Fibroblast of lung (primary cell): ENCODE measurements at regions not wholly inside any gene's neighbourhood (a gene's known extent, or its start where the extent isn't known, plus 50 kb on each side); places are given as distances from the start of the nearest gene placed in this dataset.

Experiments
- DNase-seq, 2 donors: peaks; one replicate each; pipeline versions ENCODE4 v3.0.0 to v3.0.0-alpha.2; 2010; ENCODE audit warnings: low read depth in 2 of 2
- H2AFZ ChIP-seq: 2 replicates; pipeline ENCODE4 v1.5.1; 2012; ENCODE audit warnings: low read length, control low read depth, inconsistent platforms
- H3K27ac ChIP-seq: 2 replicates; pipeline ENCODE4 v1.5.1; 2011; ENCODE audit warnings: low read length, control low read depth; ENCODE audit not compliant: insufficient read depth
- H3K27me3 ChIP-seq: 2 replicates; pipeline ENCODE4 v1.5.1; 2011; ENCODE audit warnings: mild to moderate bottlenecking, low read length; ENCODE audit not compliant: control insufficient read depth, insufficient read depth
- H3K36me3 ChIP-seq: 2 replicates; pipeline ENCODE4 v1.5.1; 2011; ENCODE audit warnings: low read length; ENCODE audit not compliant: control insufficient read depth, insufficient read depth
- H3K4me1 ChIP-seq: 2 replicates; pipeline ENCODE4 v1.5.1; 2011; ENCODE audit warnings: low read length; ENCODE audit not compliant: control insufficient read depth, insufficient read depth; ENCODE audit errors: extremely low read depth
- H3K4me2 ChIP-seq: 2 replicates; pipeline ENCODE4 v1.5.1; 2011; ENCODE audit warnings: low read length, control low read depth; ENCODE audit not compliant: insufficient read depth; ENCODE audit errors: extremely low read depth
- H3K4me3 ChIP-seq, 4 experiments: fragments of 200-600 bp in 1 of 4; sonication (generic) in 1 of 4; replicated peaks in 1 of 4; 2 replicates each; pipeline ENCODE4 v1.5.1; 2011 to 2016; ENCODE audit warnings: low read length in 4 of 4, low read depth in 3 of 4, mild to moderate bottlenecking in 3 of 4, control low read depth in 2 of 4, inconsistent platforms in 1 of 4, mixed read lengths in 1 of 4; ENCODE audit not compliant: insufficient read depth in 1 of 4; ENCODE audit errors: control extremely low read depth in 1 of 4
- H3K79me2 ChIP-seq: 2 replicates; pipeline ENCODE4 v1.5.1; 2012; ENCODE audit warnings: mild to moderate bottlenecking, low read length, inconsistent platforms; ENCODE audit not compliant: control insufficient read depth, insufficient read depth
- H3K9ac ChIP-seq: 2 replicates; pipeline ENCODE4 v1.5.1; 2011; ENCODE audit warnings: mild to moderate bottlenecking, low read length, control low read depth; ENCODE audit not compliant: insufficient read depth
- H3K9me3 ChIP-seq: 2 replicates; pipeline ENCODE4 v1.5.1; 2012; ENCODE audit warnings: low read depth, low read length; ENCODE audit not compliant: control insufficient read depth, insufficient read depth
- H4K20me1 ChIP-seq: 2 replicates; pipeline ENCODE4 v1.5.1; 2011; ENCODE audit warnings: low read length; ENCODE audit not compliant: control insufficient read depth, insufficient read depth; ENCODE audit errors: extremely low read depth
- CTCF ChIP-seq, 2 donors: IDR thresholded peaks in 1 of 2; conservative IDR thresholded peaks in 1 of 2; 1 replicate in 1 of 2; 2 replicates in 1 of 2; pipeline ENCODE4 v1.5.1; 2011 to 2012; ENCODE audit warnings: low read length in 2 of 2, control low read depth in 1 of 2, inconsistent platforms in 1 of 2, low read depth in 1 of 2, mild to moderate bottlenecking in 1 of 2
- EZH2 ChIP-seq: IDR thresholded peaks from 2 replicates; pipeline ENCODE4 v1.5.1; 2012; ENCODE audit warnings: low read length, control low read depth, mild to moderate bottlenecking; ENCODE audit errors: missing control alignments

DNA sequence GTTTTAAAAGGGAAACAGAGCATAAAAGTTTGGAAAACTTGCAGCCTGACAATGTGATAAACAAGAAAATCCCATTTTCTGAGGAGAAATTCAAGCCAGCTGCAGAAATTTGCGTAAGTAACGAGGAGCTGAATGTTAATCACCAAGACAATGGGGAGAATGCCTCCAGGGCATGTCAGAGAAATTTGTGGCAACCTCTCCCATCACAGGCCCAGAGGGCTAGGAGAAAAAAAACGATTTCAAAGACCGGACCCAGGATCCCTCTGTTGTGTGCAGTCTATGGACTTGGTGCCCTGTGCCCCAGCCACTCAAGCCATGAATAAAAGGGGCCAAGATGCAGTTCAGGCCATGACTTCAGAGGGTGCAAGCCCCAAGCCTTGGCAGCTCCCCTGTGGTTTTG is 355.4 kb upstream of the NDST3 start:
- H4K20me1 ChIP-seq, result no peaks in the 10 kb centered on the region
- no peak overlapping the region for H3K9ac ChIP-seq
- H3K4me1 ChIP-seq, result no peaks in the 10 kb centered on the region
- H3K36me3 ChIP-seq, result no peaks in the 10 kb centered on the region
- no peaks in the 10 kb centered on the region for H3K79me2 ChIP-seq
- no peaks in the 10 kb centered on the region for H3K27me3 ChIP-seq
- TF ChIP-seq EZH2 (no peak), CTCF (conservative IDR thresholded peaks at IDR 0.05 in 1 of 2, IDR thresholded peaks at IDR 0.05 in 1 of 2; ENCODE audit: low read depth in 1 of 2, low read length in 2 of 2) (no peak)
- DNase-seq, result no peak
- no peak overlapping the region for H3K27ac ChIP-seq
- no peak overlapping the region for H3K4me3 ChIP-seq
- H3K4me2 ChIP-seq, result no peak overlapping the region
- no peak overlapping the region for H2AFZ ChIP-seq
- no peaks in the 10 kb centered on the region for H3K9me3 ChIP-seq

GRCh38 chr4:117691572-117692351 is 342.5 kb upstream of the NDST3 start:
- Histone ChIP-seq H3K79me2 (no peaks in the 10 kb centered on the region), H3K4me2 (no peak overlapping the region), H3K9ac (no peak overlapping the region), H3K27ac (no peak overlapping the region), H2AFZ (no peak overlapping the region), H4K20me1 (no peaks in the 10 kb centered on the region), H3K4me3 (no peak overlapping the region), H3K4me1 (no peaks in the 10 kb centered on the region), H3K9me3 (no peaks in the 10 kb centered on the region), H3K36me3 (no peaks in the 10 kb centered on the region), H3K27me3 (no peaks in the 10 kb centered on the region)
- no peak for TF ChIP-seq CTCF (conservative IDR thresholded peaks at IDR 0.05 in 1 of 2, IDR thresholded peaks at IDR 0.05 in 1 of 2; ENCODE audit: low read depth in 1 of 2, low read length in 2 of 2)
- TF ChIP-seq EZH2, result no peak
- no peak for DNase-seq

GRCh38 chr4:117692538-117692937 is 341.7 kb upstream of the NDST3 start:
- Histone ChIP-seq H3K9me3 (no peaks in the 10 kb centered on the region), H3K27me3 (no peaks in the 10 kb centered on the region), H3K4me3 (no peak overlapping the region), H3K79me2 (no peaks in the 10 kb centered on the region), H3K4me2 (no peak overlapping the region), H2AFZ (no peak overlapping the region), H4K20me1 (no peaks in the 10 kb centered on the region), H3K27ac (no peak overlapping the region), H3K9ac (no peak overlapping the region), H3K36me3 (no peaks in the 10 kb centered on the region), H3K4me1 (no peaks in the 10 kb centered on the region)
- TF ChIP-seq CTCF (conservative IDR thresholded peaks at IDR 0.05 in 1 of 2, IDR thresholded peaks at IDR 0.05 in 1 of 2; ENCODE audit: low read depth in 1 of 2, low read length in 2 of 2) (no peak), EZH2 (no peak)
- no peak for DNase-seq
